ENCODE measurements at regions not wholly inside any gene's neighbourhood (a gene's known extent, or its start where the extent isn't known, plus 50 kb on each side); places are given as distances from the start of the nearest gene placed in this dataset.

DNA sequence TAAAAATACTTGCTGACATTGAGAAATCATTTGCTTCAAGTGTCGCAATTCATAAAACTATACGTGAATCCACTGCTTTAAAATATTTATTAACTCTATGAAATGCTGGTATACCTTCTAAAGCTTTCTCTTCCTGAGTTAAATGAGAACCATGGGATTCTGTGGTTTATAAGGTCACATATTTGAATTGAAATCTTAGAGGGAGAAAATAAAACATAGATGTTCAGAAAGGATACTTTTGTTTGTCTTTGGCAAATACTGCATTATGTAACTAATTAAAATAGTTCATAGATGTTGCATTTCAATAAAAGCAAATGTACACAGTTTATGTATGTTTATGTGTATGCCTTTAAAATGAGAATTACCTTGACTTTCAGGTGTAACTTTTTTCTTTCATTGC is 250.1 kb downstream of the FAM170A start:
- no peak for DNase-seq (ENCODE audit: low read depth in 3 of 3, low spot score in 2 of 3)

DNA sequence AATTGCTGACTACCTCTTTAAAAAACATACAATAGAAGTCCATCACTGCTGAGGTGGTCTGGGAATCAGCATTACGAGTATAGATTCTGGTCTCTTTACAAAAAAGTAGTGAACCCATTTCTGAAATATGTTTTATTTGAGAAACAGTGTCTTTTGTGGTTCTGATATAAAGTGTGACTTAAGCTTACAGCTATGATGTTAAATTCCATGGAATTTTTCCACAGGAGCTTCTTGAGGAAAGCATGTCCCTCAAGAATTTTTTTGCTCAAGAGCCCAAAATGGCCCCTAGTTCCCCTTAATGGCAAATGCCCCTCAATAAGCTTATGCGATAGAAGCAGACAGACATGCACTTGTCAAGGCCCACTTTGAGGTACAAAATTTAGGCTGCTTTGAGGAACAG is 265.7 kb downstream of the FAM170A start:
- no peak for DNase-seq (ENCODE audit: low read depth in 3 of 3, low spot score in 2 of 3)

- no peak for DNase-seq (ENCODE audit: low read depth in 3 of 3, low spot score in 2 of 3)
Measured at GRCh38 chr5:119896826-119897536, 267.6 kb downstream of the FAM170A start.

DNA sequence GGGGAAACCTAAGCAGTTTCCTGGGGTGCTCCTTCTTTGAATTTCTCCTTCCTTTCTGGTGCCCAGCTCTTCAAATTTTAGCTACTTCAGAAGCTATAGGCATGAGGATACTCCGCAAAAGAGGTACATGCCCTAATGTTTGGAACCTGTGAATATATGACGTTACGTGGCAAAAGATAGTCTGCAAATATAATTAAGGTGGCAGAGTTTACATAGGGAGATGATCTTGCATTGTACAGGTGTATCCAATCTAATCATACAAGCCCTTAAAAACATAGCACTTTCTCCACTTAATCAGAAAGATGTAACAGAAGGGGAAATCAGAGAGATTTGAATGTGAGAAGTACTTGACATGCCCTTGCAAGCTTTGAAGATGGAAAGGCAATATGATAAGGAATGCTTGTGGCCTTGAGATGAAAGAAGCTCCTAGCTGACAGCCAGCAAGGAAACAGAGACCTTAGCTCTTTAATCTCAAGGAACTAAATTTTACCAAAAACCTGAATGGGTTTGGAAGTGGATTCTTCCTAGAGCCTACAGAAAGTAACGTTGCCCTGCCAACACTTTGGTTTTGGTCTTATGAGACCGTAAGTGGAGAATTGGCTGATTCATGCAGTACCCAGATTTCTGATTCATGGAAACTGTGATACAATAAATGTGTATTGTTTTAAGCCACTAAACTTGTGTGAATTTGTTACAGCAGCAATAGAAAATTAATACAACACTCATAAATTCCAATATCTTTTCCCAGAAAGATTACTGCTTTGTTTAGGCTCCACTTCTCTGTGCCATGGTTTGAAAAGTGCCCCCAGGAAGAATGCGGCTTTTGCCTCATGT is 268.4 kb downstream of the FAM170A start:
- DNase-seq (ENCODE audit: low read depth in 3 of 3, low spot score in 2 of 3), result no peak

DNA sequence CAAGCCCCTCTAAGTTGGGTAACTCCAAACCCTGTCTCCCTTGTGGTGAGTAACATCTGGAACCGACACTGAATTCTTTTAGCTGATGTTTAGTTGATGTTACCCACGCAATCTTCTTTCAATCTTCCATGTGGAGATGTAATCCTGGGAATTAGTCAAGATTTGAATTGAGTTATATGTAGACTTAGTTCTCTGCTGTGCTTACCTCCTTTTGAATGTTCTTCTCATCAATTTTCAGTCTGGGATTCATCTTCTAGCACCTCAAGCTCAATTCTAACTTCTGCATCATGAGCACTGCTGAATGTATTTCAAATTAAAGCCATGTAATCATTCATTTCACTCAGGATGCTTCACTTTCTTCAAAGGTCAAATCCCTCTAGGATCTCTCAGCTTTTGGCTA is 270.6 kb downstream of the FAM170A start:
- DNase-seq (ENCODE audit: low read depth in 3 of 3, low spot score in 2 of 3), result no peak

DNA sequence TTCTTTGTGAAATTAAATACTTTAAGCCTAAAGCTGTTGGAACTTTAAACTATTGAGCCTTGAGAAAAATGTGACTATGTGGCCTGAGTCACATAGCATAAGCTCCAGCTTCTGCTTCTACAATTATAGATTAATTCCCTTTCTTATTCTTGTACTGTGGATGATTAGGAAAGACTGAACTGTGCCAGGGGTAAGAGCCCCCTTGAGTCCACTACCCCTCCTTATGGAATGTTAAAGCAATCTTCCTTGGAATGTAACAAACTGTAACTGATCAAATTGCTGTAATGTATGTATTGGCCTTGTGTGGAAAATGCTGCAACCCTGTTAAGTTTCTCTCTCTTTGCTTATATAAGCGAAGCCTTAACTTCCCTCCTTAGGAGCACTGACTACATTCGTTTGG is 273.2 kb downstream of the FAM170A start:
- no peak for DNase-seq (ENCODE audit: low read depth in 3 of 3, low spot score in 2 of 3)

GRCh38 chr5:119913425-119913824 is 284.1 kb downstream of the FAM170A start:
- no peak for DNase-seq (ENCODE audit: low read depth in 3 of 3, low spot score in 2 of 3)

GRCh38 chr5:119919279-119919678 is 289.9 kb downstream of the FAM170A start:
- no peak for DNase-seq (ENCODE audit: low read depth in 3 of 3, low spot score in 2 of 3)

GRCh38 chr5:119926301-119926700 is 296.9 kb downstream of the FAM170A start:
- DNase-seq (ENCODE audit: low read depth in 3 of 3, low spot score in 2 of 3), result no peak

DNA sequence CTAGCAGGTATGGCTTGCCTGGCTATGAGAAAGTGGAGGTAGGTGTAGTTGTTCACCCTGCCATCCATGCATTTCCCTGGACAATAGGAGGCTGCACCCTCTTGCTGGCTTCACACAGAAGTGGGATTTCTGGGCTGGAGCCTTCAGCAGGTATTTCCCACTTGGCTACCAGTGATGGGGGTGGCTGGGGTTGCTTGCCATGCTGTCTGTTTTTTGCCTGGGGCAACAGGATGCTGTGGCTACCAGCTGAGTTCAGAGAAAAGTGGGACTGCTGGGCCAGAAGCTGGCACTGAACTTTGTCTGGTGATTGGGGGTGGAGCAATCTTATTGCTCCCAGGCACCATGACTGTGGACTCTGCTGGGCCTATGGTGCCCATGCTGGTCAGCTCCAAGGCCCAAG is 299.6 kb downstream of the FAM170A start:
- DNase-seq (ENCODE audit: low read depth in 3 of 3, low spot score in 2 of 3), result no peak

GRCh38 chr5:119930490-119930889 is 301.1 kb downstream of the FAM170A start:
- DNase-seq (ENCODE audit: low read depth in 3 of 3, low spot score in 2 of 3), result no peak

DNA sequence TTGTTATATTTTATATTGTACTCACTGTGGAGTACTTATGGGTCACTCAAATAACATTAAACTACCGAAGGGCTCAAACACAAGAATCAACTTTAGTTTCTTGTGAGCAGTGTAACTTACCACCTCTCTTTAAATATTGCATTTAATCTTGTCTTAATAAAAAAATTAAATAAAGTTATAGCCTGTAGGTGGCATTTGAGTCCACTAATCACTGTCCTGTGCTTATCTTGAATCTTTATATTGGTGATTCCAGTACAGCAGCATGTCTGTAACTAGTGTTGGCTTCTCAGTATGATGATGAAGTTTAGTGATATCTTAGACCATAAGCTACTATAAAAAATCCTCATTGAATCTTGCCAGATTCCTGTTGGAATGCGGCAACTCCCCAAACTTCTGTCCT is 313.8 kb downstream of the FAM170A start:
- DNase-seq (ENCODE audit: low read depth in 3 of 3, low spot score in 2 of 3), result no peak

- no peak for DNase-seq (ENCODE audit: low read depth in 3 of 3, low spot score in 2 of 3)
Measured at GRCh38 chr5:119945691-119946090, 316.3 kb downstream of the FAM170A start.

DNA sequence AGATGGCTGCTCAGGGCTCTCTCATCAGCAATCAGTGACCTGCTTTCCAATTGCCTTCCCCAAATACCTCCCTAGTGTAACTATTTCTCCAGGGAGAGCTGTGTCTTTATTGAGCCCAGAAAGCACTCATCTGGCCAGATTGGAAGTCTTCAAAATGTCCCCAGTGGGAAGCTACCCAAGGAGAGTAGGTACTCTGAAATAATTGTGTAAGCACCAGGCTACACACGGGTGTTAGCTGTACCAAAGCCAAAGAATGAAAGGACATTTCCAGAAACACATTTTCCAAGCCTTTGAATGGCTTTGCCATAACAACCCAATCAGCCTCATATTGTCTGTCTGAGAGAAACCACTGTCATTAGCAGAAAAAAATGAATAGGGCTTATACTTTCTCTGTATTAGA is 318.8 kb downstream of the FAM170A start:
- DNase-seq (ENCODE audit: low read depth in 3 of 3, low spot score in 2 of 3), result no peak

GRCh38 chr5:119949426-119949999 is 320.2 kb downstream of the FAM170A start:
- DNase-seq (ENCODE audit: low read depth in 3 of 3, low spot score in 2 of 3), result no peak

- DNase-seq (ENCODE audit: low read depth in 3 of 3, low spot score in 2 of 3), result no peak
Measured at GRCh38 chr5:119951330-119951934, 322.1 kb downstream of the FAM170A start.

DNA sequence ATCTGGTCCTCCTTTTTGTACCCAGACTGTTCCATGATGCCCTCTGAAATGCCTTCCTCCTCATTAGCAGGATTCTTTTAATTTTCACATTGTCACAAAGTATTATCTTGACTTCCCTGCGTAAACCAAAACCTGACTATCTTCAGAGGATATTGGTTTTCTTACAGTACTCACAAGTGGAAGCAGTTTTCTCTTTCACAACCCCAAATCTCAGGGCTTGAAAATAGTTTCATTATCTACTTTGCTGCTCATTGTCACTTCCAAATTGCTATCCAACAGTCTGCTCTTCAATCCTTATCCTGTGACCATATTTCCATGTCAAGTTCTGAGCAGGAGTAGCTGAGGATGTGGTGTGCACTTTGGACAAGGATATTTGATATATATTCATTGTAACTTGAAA is 324.1 kb downstream of the FAM170A start:
- DNase-seq (ENCODE audit: low read depth in 3 of 3, low spot score in 2 of 3), result no peak

- DNase-seq (ENCODE audit: low read depth in 3 of 3, low spot score in 2 of 3), result no peak
Measured at GRCh38 chr5:119954106-119954505, 324.7 kb downstream of the FAM170A start.

DNA sequence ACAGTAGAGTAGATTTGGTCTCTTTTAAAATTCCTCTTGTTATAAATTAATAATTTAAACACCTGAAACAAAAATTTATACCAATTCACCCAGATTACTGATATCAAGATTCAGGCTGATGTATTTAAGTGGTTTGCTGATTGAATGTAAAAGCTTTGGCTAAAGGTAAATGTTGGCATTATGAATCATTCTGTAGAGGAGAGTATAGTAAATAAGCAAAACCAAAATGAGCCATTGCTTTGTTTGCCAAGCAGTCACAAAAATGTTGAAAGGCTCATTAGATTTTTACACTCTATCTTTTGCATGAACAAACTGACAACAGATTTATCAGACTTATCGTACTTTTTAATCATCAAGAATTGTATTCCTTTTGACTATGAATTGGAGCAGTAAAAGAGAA is 332.6 kb downstream of the FAM170A start:
- no peak for DNase-seq (ENCODE audit: low read depth in 3 of 3, low spot score in 2 of 3)

- DNase-seq (ENCODE audit: low read depth in 3 of 3, low spot score in 2 of 3), result no peak
Measured at GRCh38 chr5:119966028-119966427, 336.7 kb downstream of the FAM170A start.

DNA sequence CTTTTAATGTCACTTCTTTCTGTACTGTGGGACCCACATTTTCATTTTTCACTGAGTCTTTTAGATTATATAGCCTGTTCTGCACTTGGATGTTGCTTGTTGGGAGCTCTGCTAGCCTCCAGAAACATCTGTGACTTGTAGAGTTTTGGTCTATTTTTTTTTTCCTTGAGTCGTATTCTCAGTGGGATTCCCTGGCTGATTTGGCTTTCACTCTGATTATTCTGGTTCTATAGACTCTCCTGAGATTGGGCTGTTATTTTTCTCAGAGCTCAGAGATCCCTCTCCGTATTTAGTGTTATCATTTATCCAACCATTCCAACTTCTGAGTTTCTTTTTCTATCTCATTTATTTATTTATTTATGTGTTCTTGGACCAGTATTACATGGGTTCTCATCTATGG is 339.3 kb downstream of the FAM170A start:
- no peak for DNase-seq (ENCODE audit: low read depth in 3 of 3, low spot score in 2 of 3)

All from right renal cortex interstitium (tissue), 3 donors.